ENCODE measurements at regions not wholly inside any gene's neighbourhood (a gene's known extent, or its start where the extent isn't known, plus 50 kb on each side); places are given as distances from the start of the nearest gene placed in this dataset.

- no peak for TF ChIP-seq ATF3 (IDR thresholded peaks at IDR 0.05)
- TF ChIP-seq EGR1 (IDR thresholded peaks at IDR 0.05; ENCODE audit: low read depth in 2 of 2), result no peak
- TF ChIP-seq JUND (IDR thresholded peaks at IDR 0.05), result no peak
Measured at GRCh38 chr7:136656516-136656915, 211.9 kb upstream of the CHRM2 start (continued).

GRCh38 chr7:136655414-136655813, 213.0 kb upstream of the CHRM2 start:
- TF ChIP-seq HNF4G (IDR thresholded peaks at IDR 0.05) (no peak), ZBTB33 (IDR thresholded peaks at IDR 0.05) (no peak), MAX (IDR thresholded peaks at IDR 0.05) (no peak), CTCF (IDR thresholded peaks at IDR 0.05; ENCODE audit: low read depth, low read length, missing input control) (no peak), HNF4A (conservative IDR thresholded peaks at IDR 0.05) (no peak), FOXA2 (IDR thresholded peaks at IDR 0.05) (no peak), NR2F2 (IDR thresholded peaks at IDR 0.05) (no peak)
- H3K4me3 ChIP-seq (ENCODE audit: low read depth in 1 of 3, low read length in 3 of 3), result no peak overlapping the region
- no peaks in the 10 kb centered on the region for H3K36me3 ChIP-seq (ENCODE audit: control insufficient read depth in 4 of 4, insufficient read depth in 3 of 4, low read depth in 1 of 4, low read length in 3 of 4)
- no peak for DNase-seq (ENCODE audit: low spot score)
- H3K4me1 ChIP-seq (ENCODE audit: control insufficient read depth in 4 of 4, insufficient read depth in 4 of 4, low read length in 3 of 4), result no peaks in the 10 kb centered on the region
- no peaks in the 10 kb centered on the region for H3K9me3 ChIP-seq (ENCODE audit: control insufficient read depth in 4 of 4, low read length in 3 of 4)
- H3K27me3 ChIP-seq (ENCODE audit: control insufficient read depth in 4 of 4, insufficient read depth in 4 of 4, low read length in 3 of 4), result no peaks in the 10 kb centered on the region
- H3K27ac ChIP-seq (ENCODE audit: low read depth in 1 of 2, low read length in 2 of 2), result no peak overlapping the region
- H3K9ac ChIP-seq (ENCODE audit: low read depth in 1 of 2, low read length in 2 of 2), result no peak overlapping the region

- Histone ChIP-seq H3K9ac (ENCODE audit: low read depth in 1 of 2, low read length in 2 of 2) (no peak overlapping the region), H3K27ac (ENCODE audit: low read depth in 1 of 2, low read length in 2 of 2) (no peak overlapping the region), H3K9me3 (ENCODE audit: control insufficient read depth in 4 of 4, low read length in 3 of 4) (no peaks in the 10 kb centered on the region), H3K36me3 (ENCODE audit: control insufficient read depth in 4 of 4, insufficient read depth in 3 of 4, low read depth in 1 of 4, low read length in 3 of 4) (no peaks in the 10 kb centered on the region), H3K4me1 (ENCODE audit: control insufficient read depth in 4 of 4, insufficient read depth in 4 of 4, low read length in 3 of 4) (no peaks in the 10 kb centered on the region), H3K4me3 (ENCODE audit: low read depth in 1 of 3, low read length in 3 of 3) (no peak overlapping the region), H3K27me3 (ENCODE audit: control insufficient read depth in 4 of 4, insufficient read depth in 4 of 4, low read length in 3 of 4) (no peaks in the 10 kb centered on the region)
- DNase-seq (ENCODE audit: low spot score), result no peak
- 64% methylated on average over 3 of the region's 3 CpGs for WGBS
- TF ChIP-seq JUND (IDR thresholded peaks at IDR 0.05) (no peak), YY1 (IDR thresholded peaks at IDR 0.05) (no peak), ATF3 (IDR thresholded peaks at IDR 0.05) (no peak), CTCF (IDR thresholded peaks at IDR 0.05; ENCODE audit: low read depth, low read length, missing input control) (no peak)
Measured at GRCh38 chr7:136654406-136654805, 214.0 kb upstream of the CHRM2 start.

All from liver (tissue), 8 donors.